ENCODE measurements at regions not wholly inside any gene's neighbourhood (a gene's known extent, or its start where the extent isn't known, plus 50 kb on each side); places are given as distances from the start of the nearest gene placed in this dataset.

DNA sequence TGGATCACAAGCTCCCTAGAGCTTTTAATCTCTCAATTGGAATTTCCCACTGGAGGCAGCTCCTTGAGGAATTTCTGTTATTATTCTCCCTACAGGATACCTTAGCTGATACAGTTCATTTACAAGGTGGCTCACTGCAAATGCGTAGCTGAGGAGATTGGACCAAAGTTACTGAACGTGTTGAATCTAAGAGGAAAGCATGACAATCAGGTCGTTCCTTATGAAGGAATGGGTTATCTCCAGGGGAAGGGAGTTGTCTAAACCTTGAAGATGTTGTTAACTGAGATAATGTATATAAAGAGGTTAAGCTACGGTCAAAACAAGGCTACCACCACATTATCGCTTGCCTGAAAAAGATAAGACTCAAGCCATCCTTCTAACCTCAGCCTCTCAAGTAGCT is 105.8 kb upstream of the TBX3 start:
- no peak for DNase-seq (ENCODE audit: low spot score)

DNA sequence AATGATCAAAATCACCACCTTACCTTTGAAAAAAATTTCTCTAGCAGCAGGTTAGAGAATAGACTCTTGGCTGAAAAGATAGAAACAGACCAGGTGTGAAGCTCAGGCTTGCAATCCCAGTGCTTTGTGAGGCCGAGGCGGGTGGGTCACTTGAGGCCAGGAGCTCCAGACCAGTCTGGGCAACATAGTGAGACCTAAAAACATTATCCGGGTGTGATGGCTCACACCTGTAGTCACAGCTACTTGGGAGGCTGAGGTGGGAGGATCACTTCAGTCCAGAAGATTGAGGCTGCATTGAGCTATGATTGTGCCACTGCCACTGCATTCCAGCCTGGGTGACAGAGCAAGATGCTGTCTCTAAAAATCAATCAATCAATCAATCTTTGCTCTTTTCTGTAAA is 105.3 kb upstream of the TBX3 start:
- peak; percentile 33 for DNase-seq (ENCODE audit: low spot score)

DNA sequence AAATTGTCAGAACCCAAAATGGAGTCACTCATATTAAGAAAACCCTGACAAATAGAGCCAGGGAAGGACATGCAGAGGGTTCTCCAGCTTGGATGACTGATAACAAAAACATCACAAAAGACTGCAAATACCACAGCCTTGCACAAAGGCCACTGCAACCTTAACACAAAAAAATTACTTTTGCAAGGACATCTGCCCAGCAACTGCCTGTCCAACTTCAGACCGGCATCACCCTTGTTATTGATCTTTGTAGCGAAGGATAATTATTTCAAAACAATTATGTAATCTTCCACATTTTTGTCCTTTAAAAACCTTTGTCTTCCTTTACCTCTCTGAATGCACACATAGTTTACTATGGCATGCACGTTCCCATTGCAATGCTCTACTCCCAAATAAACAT is 100.6 kb upstream of the TBX3 start:
- no peak for DNase-seq (ENCODE audit: low spot score)

- DNase-seq (ENCODE audit: low spot score), result no peak
These were observed 99.2 kb upstream of the TBX3 start for GRCh38 chr12:114783089-114783618.

GRCh38 chr12:114780746-114781399 is 96.9 kb upstream of the TBX3 start:
- DNase-seq (ENCODE audit: low spot score), result no peak

DNA sequence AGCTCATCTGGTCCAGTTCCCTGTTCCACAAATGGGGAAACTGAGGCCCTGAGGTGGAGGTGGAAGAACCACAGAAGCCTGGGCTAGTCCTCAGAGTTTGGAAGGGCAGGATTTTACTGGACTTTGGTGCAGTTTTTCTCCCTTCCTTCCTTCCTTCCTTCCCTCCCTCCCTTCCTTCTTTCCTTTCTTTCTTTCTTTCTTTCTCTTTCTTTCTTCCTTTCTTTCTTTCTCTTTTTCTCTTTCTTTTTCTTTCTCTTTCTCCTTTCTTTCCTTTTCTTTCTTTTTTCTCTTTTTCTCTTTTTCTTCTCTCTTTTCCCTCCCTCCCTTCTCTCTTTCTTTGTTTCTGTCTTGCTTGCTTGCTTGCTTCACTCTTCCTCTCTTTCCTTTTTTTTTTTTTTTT is 95.7 kb upstream of the TBX3 start:
- no peak for DNase-seq (ENCODE audit: low spot score)

DNA sequence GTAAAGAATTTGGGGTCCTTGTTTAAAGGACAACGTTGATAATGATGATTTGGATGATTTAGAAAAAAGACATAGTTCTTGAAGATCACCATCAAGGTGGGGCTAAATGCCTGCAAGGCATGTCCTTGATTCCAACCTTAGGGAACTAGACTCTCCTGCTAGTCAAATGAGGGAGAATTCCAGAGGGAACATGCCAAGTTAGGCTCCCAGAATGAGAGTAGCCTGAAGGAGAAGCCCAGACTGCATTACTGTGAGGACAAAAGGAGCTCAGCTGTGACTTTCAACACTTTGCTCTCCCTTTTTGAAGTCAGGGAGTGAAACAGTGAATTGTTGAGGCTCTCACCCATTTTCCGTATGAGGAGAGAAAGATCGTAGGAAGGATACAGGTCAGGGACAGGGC is 95.2 kb upstream of the TBX3 start:
- no peak for DNase-seq (ENCODE audit: low spot score)

GRCh38 chr12:114776731-114777442 is 92.9 kb upstream of the TBX3 start:
- no peak for DNase-seq (ENCODE audit: low spot score)

DNA sequence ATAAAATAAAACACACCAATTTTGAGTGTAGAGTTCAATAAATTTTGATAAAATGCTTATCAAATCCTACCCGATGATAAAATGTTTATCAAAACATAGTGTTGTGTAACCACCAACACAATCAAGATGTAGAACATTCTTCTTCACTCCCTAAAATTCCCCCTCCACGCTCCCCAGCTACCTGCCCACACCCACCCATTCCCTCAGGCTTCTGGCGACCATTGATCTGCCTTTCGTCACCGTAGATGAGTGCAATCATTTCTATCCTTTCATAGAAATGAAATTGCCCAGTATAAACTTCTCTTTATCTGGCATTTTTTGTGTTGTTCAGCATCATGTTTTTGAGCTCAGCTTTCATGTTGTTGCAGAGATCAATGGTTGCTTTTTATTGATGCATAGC is 90.7 kb upstream of the TBX3 start:
- no peak for DNase-seq (ENCODE audit: low spot score)

DNA sequence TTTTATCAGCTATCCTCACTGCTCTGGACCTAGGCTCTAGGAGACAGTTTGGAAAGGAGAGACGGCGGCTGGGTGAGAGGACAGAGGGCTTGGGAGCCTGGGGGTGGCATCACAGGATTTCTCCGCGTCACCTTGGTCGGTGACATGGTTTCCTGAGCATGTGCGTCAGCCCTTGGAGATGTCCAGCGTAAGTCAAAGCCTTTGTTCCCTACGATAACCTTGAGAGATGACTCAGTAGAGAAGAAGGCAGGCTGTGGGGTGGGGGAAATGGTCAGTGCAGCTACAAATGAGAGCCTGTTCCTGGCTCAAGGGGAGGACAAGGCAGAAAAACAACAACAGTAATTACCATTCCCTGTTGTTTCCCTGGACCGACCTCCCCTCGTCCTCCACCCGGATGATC is 90.2 kb upstream of the TBX3 start:
- no peak for DNase-seq (ENCODE audit: low spot score)

GRCh38 chr12:114770323-114770722 is 86.3 kb upstream of the TBX3 start:
- no peak for DNase-seq (ENCODE audit: low spot score)

DNA sequence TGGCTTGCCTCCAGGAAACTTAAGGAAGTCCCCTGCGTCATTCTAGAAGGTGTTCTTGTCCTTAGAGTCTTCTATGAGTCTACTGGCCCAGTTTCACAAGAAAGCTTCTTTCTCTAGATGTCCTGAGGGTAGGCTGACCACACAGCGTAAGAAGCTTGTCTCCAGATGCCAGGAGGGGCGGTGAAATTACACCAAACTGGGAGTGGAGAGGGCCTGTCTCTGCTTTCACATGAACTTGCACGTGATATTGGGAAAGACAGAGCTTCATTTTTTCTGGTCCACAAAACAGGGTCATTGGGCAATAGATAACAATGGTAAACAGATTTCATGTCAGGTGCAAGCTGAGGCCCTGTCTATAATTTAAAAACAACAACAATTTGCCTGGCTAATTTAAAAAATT is 85.7 kb upstream of the TBX3 start:
- DNase-seq (ENCODE audit: low spot score), result no peak

DNA sequence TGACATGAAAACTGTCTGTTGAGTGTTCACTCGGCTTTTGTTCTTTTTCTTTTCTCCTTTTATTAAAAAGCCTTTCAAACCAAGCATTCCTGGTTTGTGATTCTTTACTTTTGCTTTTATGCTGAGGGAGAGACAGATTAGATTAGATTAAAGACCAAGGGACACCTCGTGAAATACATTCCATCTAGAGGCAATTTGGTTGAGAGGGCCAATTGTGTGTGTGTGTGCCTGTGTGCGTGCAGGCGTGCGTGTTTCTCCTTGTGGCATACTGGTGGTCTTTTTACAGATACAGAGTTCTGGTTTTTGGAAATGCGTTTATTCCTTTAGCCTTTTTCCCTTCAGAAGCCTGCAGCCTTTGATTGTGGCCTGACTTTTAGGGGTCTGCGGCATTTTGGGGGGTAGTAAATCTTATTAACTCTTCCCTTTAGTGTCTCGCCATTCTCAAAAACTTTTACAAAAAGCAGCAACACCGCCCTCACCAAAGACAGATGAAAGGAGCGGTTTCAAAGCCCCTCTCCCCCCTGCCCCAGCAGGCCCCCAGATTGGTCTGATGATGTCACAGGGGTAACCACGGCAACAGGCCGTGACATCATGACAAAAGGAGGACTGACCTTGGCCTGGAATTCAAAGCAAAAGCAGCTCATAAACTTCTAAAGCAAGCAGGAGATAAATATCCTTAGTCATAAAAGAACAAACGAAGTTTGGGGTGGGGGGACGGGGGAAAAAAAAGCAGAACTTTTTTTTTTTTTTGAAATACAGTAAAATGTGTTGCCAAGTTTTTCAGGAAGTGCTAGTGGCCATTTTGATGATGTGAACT is 84.1 kb upstream of the TBX3 start:
- DNase-seq (ENCODE audit: low spot score), result no peak

GRCh38 chr12:114767084-114767760 is 83.2 kb upstream of the TBX3 start:
- DNase-seq (ENCODE audit: low spot score), result no peak

DNA sequence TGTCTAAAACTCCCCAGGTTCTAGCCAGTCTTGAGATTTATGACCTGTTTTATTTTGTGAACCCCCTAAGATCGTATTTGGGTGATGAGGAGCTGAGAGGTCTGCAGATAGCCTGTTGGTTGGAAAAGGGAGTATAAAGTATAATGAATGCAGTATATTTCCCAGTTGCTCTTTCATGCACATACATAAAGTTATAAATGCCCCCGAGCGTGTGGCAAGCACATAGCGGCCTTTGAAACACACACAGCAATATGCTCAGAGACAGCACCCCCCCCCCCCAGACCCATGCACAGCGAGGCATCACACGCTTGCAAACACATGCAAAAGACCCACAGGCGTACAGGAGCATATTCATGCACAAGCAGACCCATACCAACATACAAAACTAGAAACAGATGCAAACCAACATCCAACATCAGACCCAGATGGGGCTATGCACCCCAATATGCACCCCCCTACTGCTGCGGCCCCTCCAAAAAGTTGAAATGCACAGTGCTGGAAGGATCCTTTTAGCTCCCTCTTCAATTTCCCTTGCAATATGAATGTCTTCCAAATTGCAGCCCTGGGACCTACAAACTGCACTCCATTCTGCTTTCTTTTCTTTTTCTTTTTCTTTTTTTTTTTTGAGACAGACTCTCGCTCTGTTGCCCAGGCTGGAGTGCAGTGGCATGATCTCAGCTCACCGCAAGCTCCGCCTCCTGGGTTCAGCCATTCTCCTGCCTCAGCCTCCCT is 82.2 kb upstream of the TBX3 start:
- no peak for DNase-seq (ENCODE audit: low spot score)

- DNase-seq (ENCODE audit: low spot score), result no peak
These were observed 80.5 kb upstream of the TBX3 start for GRCh38 chr12:114764510-114764909.

- DNase-seq (ENCODE audit: low spot score), result no peak
These were observed 78.6 kb upstream of the TBX3 start for GRCh38 chr12:114762490-114763110.

GRCh38 chr12:114760151-114760877 is 76.3 kb upstream of the TBX3 start:
- DNase-seq (ENCODE audit: low spot score), result no peak

DNA sequence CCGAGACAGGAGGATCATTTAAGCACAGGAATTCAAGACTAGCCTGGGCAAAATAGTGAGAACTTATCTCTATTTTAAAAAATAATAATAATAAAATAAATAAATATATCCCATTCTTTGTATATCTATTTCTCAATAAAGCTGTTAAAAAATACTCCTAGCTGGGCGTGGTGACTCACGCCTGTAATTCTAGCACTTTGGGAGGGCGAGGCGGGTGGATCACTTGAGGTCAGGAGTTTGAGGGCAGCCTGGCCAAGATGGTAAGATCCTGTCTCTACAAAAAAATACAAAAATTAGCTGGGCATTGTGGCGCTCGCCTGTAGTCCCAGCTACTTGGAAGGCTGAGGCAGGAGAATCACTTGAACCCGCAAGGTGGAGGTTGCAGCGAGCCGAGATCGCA is 75.7 kb upstream of the TBX3 start:
- no peak for DNase-seq (ENCODE audit: low spot score)

All from mesenteric fat pad (tissue), 1 donor.